GM10248 (cell line): ENCODE measurements at regions not wholly inside any gene's neighbourhood (a gene's known extent, or its start where the extent isn't known, plus 50 kb on each side); places are given as distances from the start of the nearest gene placed in this dataset.

ENCODE experiments used
- CTCF ChIA-PET: fragments of 300-600 bp; sonication (Branson Sonifier 250); formaldehyde crosslinking; extraction: SDS; loops from one replicate; lab custom pipeline; 2021; ENCODE audit warnings: antibody characterized with exemption; lab: Yijun Ruan, JAX
- POLR2A ChIA-PET: fragments of 350-650 bp; sonication (Branson Sonifier 250); formaldehyde crosslinking; extraction: SDS; loops from one replicate; lab custom pipeline; 2020; ENCODE audit warnings: antibody characterized with exemption; lab: Yijun Ruan, JAX
- DNase-seq: peaks from one replicate; pipeline ENCODE4 v3.0.0; 2012; ENCODE audit errors: extremely low spot score
- TF ChIP-seq, protein P1 (sequence below): IDR thresholded peaks from 2 replicates; pipeline ENCODE4 v1.5.1; 2012; ENCODE audit warnings: mild to moderate bottlenecking, low read depth; ENCODE audit errors: extremely low read depth, missing control alignments, control extremely low read depth

DNA sequence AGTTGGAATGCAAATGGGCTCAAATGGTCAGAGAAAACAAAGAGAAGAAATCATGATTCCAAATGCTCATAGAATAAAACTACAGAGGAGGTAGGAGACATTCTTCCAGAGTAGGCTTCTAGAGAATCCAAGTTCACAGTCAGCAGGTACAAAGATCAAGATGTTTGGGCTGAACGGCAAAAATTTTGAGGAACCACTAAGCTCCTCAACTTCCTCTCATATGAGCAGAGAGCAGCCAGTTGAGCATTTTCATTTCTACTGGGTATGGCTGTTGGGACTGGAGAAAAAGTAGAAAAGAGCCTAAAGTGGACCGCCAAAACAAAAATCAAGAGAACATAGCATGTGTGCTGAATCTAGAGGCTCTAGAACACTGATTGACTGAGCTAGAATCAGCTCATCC, 73.8 kb upstream of the ARID2 start:
- ChIA-PET CTCF (interaction anchor here (1.6 kb wide), 1 partner anchor 242 kb away, joined by 3 read pairs; no protein-coding TSS in a partner anchor), POLR2A (no interaction called here)
- no peak for DNase-seq
- TF ChIP-seq, protein P1, sequence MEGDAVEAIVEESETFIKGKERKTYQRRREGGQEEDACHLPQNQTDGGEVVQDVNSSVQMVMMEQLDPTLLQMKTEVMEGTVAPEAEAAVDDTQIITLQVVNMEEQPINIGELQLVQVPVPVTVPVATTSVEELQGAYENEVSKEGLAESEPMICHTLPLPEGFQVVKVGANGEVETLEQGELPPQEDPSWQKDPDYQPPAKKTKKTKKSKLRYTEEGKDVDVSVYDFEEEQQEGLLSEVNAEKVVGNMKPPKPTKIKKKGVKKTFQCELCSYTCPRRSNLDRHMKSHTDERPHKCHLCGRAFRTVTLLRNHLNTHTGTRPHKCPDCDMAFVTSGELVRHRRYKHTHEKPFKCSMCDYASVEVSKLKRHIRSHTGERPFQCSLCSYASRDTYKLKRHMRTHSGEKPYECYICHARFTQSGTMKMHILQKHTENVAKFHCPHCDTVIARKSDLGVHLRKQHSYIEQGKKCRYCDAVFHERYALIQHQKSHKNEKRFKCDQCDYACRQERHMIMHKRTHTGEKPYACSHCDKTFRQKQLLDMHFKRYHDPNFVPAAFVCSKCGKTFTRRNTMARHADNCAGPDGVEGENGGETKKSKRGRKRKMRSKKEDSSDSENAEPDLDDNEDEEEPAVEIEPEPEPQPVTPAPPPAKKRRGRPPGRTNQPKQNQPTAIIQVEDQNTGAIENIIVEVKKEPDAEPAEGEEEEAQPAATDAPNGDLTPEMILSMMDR = no peak

DNA sequence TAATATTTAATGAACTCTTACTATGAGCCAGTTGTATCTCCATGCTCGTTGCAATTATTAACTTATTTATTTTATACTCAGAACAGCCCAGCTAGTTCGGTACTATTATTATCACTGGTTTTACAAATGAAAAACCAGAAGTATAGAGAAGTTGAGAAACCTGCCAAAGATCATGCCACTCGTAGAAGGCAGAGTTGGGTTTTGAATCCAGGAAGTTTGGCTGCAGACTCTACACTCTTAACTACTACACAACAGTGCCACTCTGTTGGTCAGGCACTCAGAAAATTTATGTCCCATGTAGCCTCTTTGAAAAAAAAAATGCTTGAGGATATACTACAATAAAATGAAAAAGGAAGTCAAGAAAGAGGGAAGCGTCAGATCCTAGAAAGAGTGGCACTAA, 71.5 kb upstream of the ARID2 start:
- CTCF ChIA-PET = interaction anchor here (1.6 kb wide), 1 partner anchor 10 kb away, joined by 4 read pairs; no protein-coding TSS in a partner anchor
- TF ChIP-seq, protein P1 = no peak

DNA sequence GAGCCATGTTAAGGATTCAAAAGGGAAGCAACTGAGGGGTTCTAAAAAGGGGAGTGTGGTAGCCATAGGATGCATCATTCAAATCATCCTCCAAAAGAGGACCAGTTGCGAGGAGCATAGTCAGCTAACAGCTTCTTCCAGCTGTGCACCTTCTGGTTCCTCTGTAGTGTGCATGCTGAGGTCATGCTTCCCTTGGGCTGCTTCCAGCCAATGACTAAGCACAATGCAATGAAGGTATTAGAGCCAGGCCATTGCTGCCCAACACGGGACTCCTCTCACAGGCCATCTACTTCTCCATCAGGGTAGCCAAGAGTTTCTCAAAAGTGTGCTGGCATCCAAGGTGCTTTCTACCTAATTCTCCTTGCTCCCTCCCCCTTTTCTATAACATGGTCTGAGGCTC, 69.2 kb upstream of the ARID2 start:
- no peak for DNase-seq
- POLR2A ChIA-PET = no interaction called here
- CTCF ChIA-PET = interaction anchor here (1.4 kb wide), 1 partner anchor 10 kb away, joined by 3 read pairs; no protein-coding TSS in a partner anchor
- TF ChIP-seq, protein P1 = no peak

More for the DNA sequence above, 71.5 kb upstream of the ARID2 start:
- POLR2A ChIA-PET = no interaction called here
- no peak for DNase-seq

DNA sequence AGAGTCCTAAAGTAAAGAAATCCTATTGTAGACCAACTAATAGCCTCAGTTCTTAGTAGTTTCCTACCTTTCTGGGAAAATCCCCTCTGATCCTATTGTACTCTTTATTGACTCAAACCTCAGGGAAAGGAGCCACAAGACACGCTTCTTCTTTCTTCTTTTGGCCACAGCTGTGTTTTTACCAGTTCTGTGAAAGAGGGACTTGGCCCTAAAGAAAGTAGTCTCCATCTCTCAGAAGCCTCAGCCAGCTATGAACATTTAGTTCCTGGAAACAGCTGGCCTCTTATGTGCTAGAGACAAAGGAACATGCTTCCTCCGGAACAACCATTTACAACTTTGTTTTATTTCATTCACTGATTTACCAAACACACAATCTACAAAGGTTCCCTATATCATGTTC, 66.1 kb upstream of the ARID2 start:
- DNase-seq = no peak
- ChIA-PET CTCF (interaction anchor here (1.6 kb wide), 1 partner anchor 120 kb away, joined by 4 read pairs; no protein-coding TSS in a partner anchor), POLR2A (no interaction called here)
- TF ChIP-seq, protein P1 = no peak

DNA sequence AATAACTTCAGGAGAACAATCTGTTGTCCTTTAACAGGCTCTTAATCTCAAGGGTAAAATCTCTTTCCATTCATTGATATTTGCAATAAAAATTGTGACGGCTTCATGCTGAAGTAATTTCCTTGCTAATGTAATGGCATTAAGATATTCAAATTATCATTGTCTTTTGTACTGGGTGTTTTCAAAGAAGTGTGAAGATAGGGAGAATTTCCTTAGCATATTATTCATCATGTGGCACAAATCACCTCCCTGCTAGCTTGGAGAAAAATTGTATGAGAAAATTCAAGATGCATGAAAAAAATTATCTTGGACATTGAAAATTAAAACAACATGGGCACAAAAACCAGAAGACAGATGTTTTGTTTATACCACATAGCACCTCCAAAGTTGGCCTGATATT, 63.6 kb upstream of the ARID2 start:
- ChIA-PET CTCF (no interaction called here), POLR2A (no interaction called here)
- DNase-seq = no peak
- TF ChIP-seq, protein P1 = no peak

DNA sequence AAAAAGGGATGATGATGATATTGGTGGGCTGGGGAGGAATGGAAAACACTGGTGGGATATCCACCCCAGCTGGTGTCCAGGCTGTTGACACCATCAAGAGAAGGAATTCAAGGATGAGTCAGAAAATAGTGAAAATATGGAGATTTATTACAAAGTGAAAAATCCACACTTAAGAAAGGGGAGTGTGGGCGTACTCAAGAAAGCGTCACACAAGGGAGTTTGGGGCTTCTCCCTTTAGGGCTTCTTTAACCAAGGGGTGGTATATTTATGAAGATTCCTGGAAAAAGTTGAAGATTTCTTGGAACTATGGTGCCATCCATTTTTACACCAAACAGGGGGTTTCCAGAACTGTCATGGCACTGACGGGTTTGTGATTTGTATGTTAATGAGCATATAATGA, 63.1 kb upstream of the ARID2 start:
- ChIA-PET CTCF (no interaction called here), POLR2A (no interaction called here)
- no peak for DNase-seq
- TF ChIP-seq, protein P1 = no peak
